Sigmoid colon (tissue), 4 donors: ENCODE measurements at regions not wholly inside any gene's neighbourhood (a gene's known extent, or its start where the extent isn't known, plus 50 kb on each side); places are given as distances from the start of the nearest gene placed in this dataset.

ENCODE experiments used
- CTCF ChIP-seq, 4 experiments: fragments of 450-650 bp in 3 of 4; fragments of 200-600 bp in 1 of 4; IDR thresholded peaks; one replicate each; pipeline ENCODE4 v1.5.1; 2016 to 2019; ENCODE audit warnings: antibody characterized with exemption in 4 of 4, mild to moderate bottlenecking in 3 of 4, moderate library complexity in 2 of 4
- EP300 ChIP-seq, 4 donors: sonication (generic); formaldehyde crosslinking; IDR thresholded peaks; one replicate each; pipeline ENCODE4 v1.6.1; 2017; ENCODE audit warnings: antibody characterized with exemption in 4 of 4
- POLR2A ChIP-seq, 2 donors: fragments of 450-650 bp; IDR thresholded peaks; one replicate each; pipeline ENCODE4 v1.6.1; 2016; ENCODE audit warnings: antibody characterized with exemption in 2 of 2, mild to moderate bottlenecking in 2 of 2, moderate library complexity in 2 of 2

- TF ChIP-seq CTCF (IDR thresholded peaks at IDR 0.05) (no peak), POLR2A (IDR thresholded peaks at IDR 0.05) (no peak), EP300 (IDR thresholded peaks at IDR 0.05) (no peak)
These were observed 74.1 kb upstream of the LRATD1 start for GRCh38 chr2:14558335-14558919.
